ENCODE measurements at regions not wholly inside any gene's neighbourhood (a gene's known extent, or its start where the extent isn't known, plus 50 kb on each side); places are given as distances from the start of the nearest gene placed in this dataset.

GRCh38 chr5:67530609-67531255 is 334.1 kb upstream of the CD180 start:
- TF ChIP-seq, protein P1, sequence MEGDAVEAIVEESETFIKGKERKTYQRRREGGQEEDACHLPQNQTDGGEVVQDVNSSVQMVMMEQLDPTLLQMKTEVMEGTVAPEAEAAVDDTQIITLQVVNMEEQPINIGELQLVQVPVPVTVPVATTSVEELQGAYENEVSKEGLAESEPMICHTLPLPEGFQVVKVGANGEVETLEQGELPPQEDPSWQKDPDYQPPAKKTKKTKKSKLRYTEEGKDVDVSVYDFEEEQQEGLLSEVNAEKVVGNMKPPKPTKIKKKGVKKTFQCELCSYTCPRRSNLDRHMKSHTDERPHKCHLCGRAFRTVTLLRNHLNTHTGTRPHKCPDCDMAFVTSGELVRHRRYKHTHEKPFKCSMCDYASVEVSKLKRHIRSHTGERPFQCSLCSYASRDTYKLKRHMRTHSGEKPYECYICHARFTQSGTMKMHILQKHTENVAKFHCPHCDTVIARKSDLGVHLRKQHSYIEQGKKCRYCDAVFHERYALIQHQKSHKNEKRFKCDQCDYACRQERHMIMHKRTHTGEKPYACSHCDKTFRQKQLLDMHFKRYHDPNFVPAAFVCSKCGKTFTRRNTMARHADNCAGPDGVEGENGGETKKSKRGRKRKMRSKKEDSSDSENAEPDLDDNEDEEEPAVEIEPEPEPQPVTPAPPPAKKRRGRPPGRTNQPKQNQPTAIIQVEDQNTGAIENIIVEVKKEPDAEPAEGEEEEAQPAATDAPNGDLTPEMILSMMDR (IDR thresholded peaks at IDR 0.05) = no peak
- TF ChIP-seq EZH2 (IDR thresholded peaks at IDR 0.05; ENCODE audit: borderline replicate concordance, insufficient read depth, low read depth, low read length, poor library complexity, severe bottlenecking) = no peak

Data from B cell (primary cell).